WTC11 (cell line): ENCODE measurements at regions not wholly inside any gene's neighbourhood (a gene's known extent, or its start where the extent isn't known, plus 50 kb on each side); places are given as distances from the start of the nearest gene placed in this dataset.

Source experiments
- ATAC-seq: fragments of 200-7000 bp; cut with Tn5 transposase; 2 replicates; pipeline ENCODE4 v1.10.0; 2021; ENCODE audit warnings: mild to moderate bottlenecking, moderate library complexity
- CTCF ChIA-PET: fragments of 300-600 bp; sonication (Branson Sonifier 250); formaldehyde crosslinking; loops from one replicate; lab custom pipeline; 2021; ENCODE audit warnings: antibody characterized with exemption; lab: Charles Lee
- POLR2A ChIA-PET: fragments of 350-600 bp; sonication (Branson Sonifier 250); formaldehyde crosslinking; loops from one replicate; lab custom pipeline; 2021; ENCODE audit warnings: antibody characterized with exemption; lab: Charles Lee
- DNase-seq: peaks from one replicate; pipeline ENCODE4 v3.0.0; 2021; ENCODE audit warnings: low spot score
- H3K27ac Mint-ChIP-seq: 2 replicates; pipeline ENCODE4 v1.8.0; 2021; ENCODE audit warnings: mixed read lengths
- H3K27me3 Mint-ChIP-seq: 2 replicates; pipeline ENCODE4 v1.8.0; 2021; ENCODE audit warnings: low read depth, mild to moderate bottlenecking, moderate library complexity, mixed read lengths
- H3K36me3 Mint-ChIP-seq: 2 replicates; pipeline ENCODE4 v1.8.0; 2021; ENCODE audit warnings: mixed read lengths
- H3K4me1 Mint-ChIP-seq: 2 replicates; pipeline ENCODE4 v1.8.0; 2022; ENCODE audit warnings: mixed read lengths
- H3K4me3 Mint-ChIP-seq: 2 replicates; pipeline ENCODE4 v1.8.0; 2021; ENCODE audit warnings: mild to moderate bottlenecking, moderate library complexity, mixed read lengths
- H3K9me3 Mint-ChIP-seq: 2 replicates; pipeline ENCODE4 v1.8.0; 2021; ENCODE audit warnings: mixed read lengths
- ATF2 ChIP-seq: sonication (generic); formaldehyde crosslinking; IDR thresholded peaks from 2 replicates; pipeline ENCODE4 v1.8.1; 2022; ENCODE audit warnings: low read depth, missing genetic modification reagents, borderline replicate concordance
- ATF3 ChIP-seq: sonication (generic); formaldehyde crosslinking; conservative IDR thresholded peaks from 2 replicates; pipeline ENCODE4 v1.8.1; 2022; ENCODE audit warnings: mild to moderate bottlenecking, missing genetic modification reagents
- ELF4 ChIP-seq: sonication (generic); formaldehyde crosslinking; IDR thresholded peaks from 2 replicates; pipeline ENCODE4 v1.8.1; 2022; ENCODE audit warnings: low read depth, mild to moderate bottlenecking, moderate library complexity, missing genetic modification reagents
- ERG ChIP-seq: fragments of 250-450 bp; sonication (Bioruptor Pico); IDR thresholded peaks from 2 replicates; pipeline ENCODE4 v1.8.0; 2021; ENCODE audit warnings: mild to moderate bottlenecking
- ESRRA ChIP-seq: sonication (generic); formaldehyde crosslinking; IDR thresholded peaks from 2 replicates; pipeline ENCODE4 v1.8.1; 2022; ENCODE audit warnings: mild to moderate bottlenecking, missing genetic modification reagents, borderline replicate concordance
- GABPB1 ChIP-seq: sonication (generic); formaldehyde crosslinking; IDR thresholded peaks from 2 replicates; pipeline ENCODE4 v1.8.1; 2023; ENCODE audit warnings: mild to moderate bottlenecking, missing genetic modification reagents
- HMGA2 ChIP-seq: fragments of 250-450 bp; sonication (Bioruptor Pico); IDR thresholded peaks from 2 replicates; pipeline ENCODE4 v1.4.0; 2021; ENCODE audit warnings: mild to moderate bottlenecking, moderate library complexity
- MXD4 ChIP-seq: fragments of 250-450 bp; sonication (Bioruptor Pico); IDR thresholded peaks from 2 replicates; pipeline ENCODE4 v1.8.0; 2021; ENCODE audit warnings: mild to moderate bottlenecking, moderate library complexity, borderline replicate concordance
- NFATC4 ChIP-seq: fragments of 250-450 bp; sonication (Bioruptor Pico); IDR thresholded peaks from 2 replicates; pipeline ENCODE4 v1.9.0; 2021; ENCODE audit warnings: mild to moderate bottlenecking
- NFYB ChIP-seq: sonication (generic); formaldehyde crosslinking; conservative IDR thresholded peaks from 2 replicates; pipeline ENCODE4 v1.8.0; 2022; ENCODE audit warnings: low read depth, missing genetic modification reagents
- NR1H2 ChIP-seq: sonication (generic); formaldehyde crosslinking; IDR thresholded peaks from 2 replicates; pipeline ENCODE4 v1.9.0; 2021; ENCODE audit warnings: mild to moderate bottlenecking, moderate library complexity, missing genetic modification reagents
- NR3C1 ChIP-seq: sonication (generic); formaldehyde crosslinking; conservative IDR thresholded peaks from 2 replicates; pipeline ENCODE4 v1.8.1; 2023; ENCODE audit warnings: low read depth, mild to moderate bottlenecking, missing genetic modification reagents
- PRRX2 ChIP-seq: fragments of 250-450 bp; sonication (Bioruptor Pico); IDR thresholded peaks from 2 replicates; pipeline ENCODE4 v1.8.0; 2021; ENCODE audit warnings: mild to moderate bottlenecking
- SMAD4 ChIP-seq: sonication (generic); formaldehyde crosslinking; IDR thresholded peaks from 2 replicates; pipeline ENCODE4 v1.8.0; 2022; ENCODE audit warnings: mild to moderate bottlenecking, missing genetic modification reagents
- SOX15 ChIP-seq: fragments of 250-450 bp; sonication (Bioruptor Pico); IDR thresholded peaks from 2 replicates; pipeline ENCODE4 v1.9.0; 2021; ENCODE audit warnings: mild to moderate bottlenecking
- SP1 ChIP-seq: sonication (generic); formaldehyde crosslinking; conservative IDR thresholded peaks from 2 replicates; pipeline ENCODE4 v1.8.1; 2022; ENCODE audit warnings: missing genetic modification reagents
- TEAD1 ChIP-seq: sonication (generic); formaldehyde crosslinking; IDR thresholded peaks from 2 replicates; pipeline ENCODE4 v1.8.0; 2022; ENCODE audit warnings: mild to moderate bottlenecking, missing genetic modification reagents
- TP53 ChIP-seq: sonication (generic); formaldehyde crosslinking; IDR thresholded peaks from 2 replicates; pipeline ENCODE4 v1.8.1; 2023; ENCODE audit warnings: mild to moderate bottlenecking, missing genetic modification reagents
- USF1 ChIP-seq: sonication (generic); formaldehyde crosslinking; IDR thresholded peaks from 2 replicates; pipeline ENCODE4 v1.8.0; 2022; ENCODE audit warnings: mild to moderate bottlenecking, missing genetic modification reagents
- ZBTB21 ChIP-seq: sonication (generic); formaldehyde crosslinking; IDR thresholded peaks from 2 replicates; pipeline ENCODE4 v1.8.1; 2023; ENCODE audit warnings: mild to moderate bottlenecking, missing genetic modification reagents, borderline replicate concordance
- ZNF232 ChIP-seq: sonication (generic); formaldehyde crosslinking; IDR thresholded peaks from 2 replicates; pipeline ENCODE4 v1.8.0; 2022; ENCODE audit warnings: mild to moderate bottlenecking, missing genetic modification reagents
- ZNF317 ChIP-seq: sonication (generic); formaldehyde crosslinking; IDR thresholded peaks from 2 replicates; pipeline ENCODE4 v1.8.1; 2023; ENCODE audit warnings: low read depth, mild to moderate bottlenecking, moderate library complexity, missing genetic modification reagents, borderline replicate concordance
- ZNF423 ChIP-seq: fragments of 250-450 bp; sonication (Bioruptor Pico); IDR thresholded peaks from 2 replicates; pipeline ENCODE4 v2.1.2; 2022; ENCODE audit warnings: mild to moderate bottlenecking, moderate library complexity
- TF ChIP-seq, protein P1 (sequence below): sonication (generic); formaldehyde crosslinking; IDR thresholded peaks from 2 replicates; pipeline ENCODE4 v1.8.1; 2023; ENCODE audit warnings: mild to moderate bottlenecking, missing genetic modification reagents, moderate library complexity
- TF ChIP-seq, protein P2 (sequence below): sonication (generic); formaldehyde crosslinking; IDR thresholded peaks from 2 replicates; pipeline ENCODE4 v1.8.1; 2023; ENCODE audit warnings: mild to moderate bottlenecking, moderate library complexity, missing genetic modification reagents
- TF ChIP-seq, protein P3 (sequence below): sonication (generic); formaldehyde crosslinking; IDR thresholded peaks from 2 replicates; pipeline ENCODE4 v1.8.1; 2023; ENCODE audit warnings: mild to moderate bottlenecking, missing genetic modification reagents, borderline replicate concordance

DNA sequence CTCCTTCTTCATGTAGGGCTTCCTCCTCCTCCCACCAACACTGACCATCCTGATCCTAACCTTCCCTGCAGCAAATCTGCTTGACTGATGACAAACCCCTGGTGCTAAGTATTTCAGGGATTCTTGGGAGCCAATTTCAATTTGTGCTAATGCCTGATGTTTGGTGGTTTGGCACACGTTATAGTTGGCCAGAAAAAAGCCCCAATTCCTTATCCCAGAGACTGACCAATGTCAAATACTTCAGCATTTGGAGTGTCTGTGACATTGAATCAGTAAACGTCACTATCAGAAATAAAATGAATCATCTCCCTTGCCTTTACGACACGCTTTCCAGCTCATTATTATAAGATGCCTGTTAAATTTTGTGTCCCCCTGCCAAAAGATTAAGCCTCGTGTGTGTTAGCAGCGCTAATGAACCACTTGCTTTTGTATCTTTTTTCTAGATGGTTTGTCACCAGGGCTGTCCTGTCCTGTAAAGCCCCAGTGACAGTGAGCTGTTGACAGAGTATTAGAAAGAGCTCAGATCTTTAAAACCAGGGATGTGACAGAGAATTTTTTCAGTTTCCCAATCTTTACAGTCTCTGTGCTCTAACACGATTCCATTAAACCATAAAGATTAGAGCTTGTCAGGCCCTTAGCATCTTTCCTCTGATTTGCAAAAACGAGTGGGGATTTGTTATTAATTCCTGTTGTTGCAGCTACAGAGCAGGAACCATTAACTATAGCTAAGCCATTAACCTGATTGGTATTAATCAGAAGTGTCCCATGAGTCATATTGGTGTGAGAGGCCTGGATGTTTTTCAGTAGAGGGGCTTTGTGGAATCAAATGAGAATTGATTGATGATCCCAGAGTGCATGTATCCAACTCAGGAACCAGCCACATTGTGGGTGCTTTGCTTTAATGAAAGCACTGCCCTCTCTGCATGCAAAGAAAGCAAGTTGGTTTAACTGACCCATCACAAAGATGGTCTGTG is 665.1 kb upstream of the PLXNA2 start:
- no peak overlapping the region for H3K4me3 Mint-ChIP-seq
- POLR2A ChIA-PET: no interaction called here
- peaks cover 2% of the 10 kb centered on the region; the same call in 1 of the 2 replicates for H3K4me1 Mint-ChIP-seq
- no peaks in the 10 kb centered on the region for H3K36me3 Mint-ChIP-seq
- peaks cover 10% of the 10 kb centered on the region for H3K9me3 Mint-ChIP-seq
- ATAC-seq: no peak
- H3K27me3 Mint-ChIP-seq: no peaks in the 10 kb centered on the region; the same call in 1 of the 2 replicates
- CTCF ChIA-PET: no interaction called here
- H3K27ac Mint-ChIP-seq: no peak overlapping the region
- TF ChIP-seq PRRX2 (CRISPR knock-in tag) (no peak), ATF2 (CRISPR knock-in tag) (no peak), NR3C1 (no peak), ZNF423 (CRISPR knock-in tag) (no peak), ZNF317 (CRISPR knock-in tag) (no peak), ZBTB21 (CRISPR knock-in tag) (no peak), NFATC4 (CRISPR knock-in tag) (no peak), TP53 (no peak), NFYB (CRISPR knock-in tag) (no peak), ZNF232 (CRISPR knock-in tag) (no peak), SMAD4 (CRISPR knock-in tag) (no peak), USF1 (CRISPR knock-in tag) (no peak), NR1H2 (CRISPR knock-in tag) (no peak), ERG (CRISPR knock-in tag) (no peak), HMGA2 (CRISPR knock-in tag) (no peak)
- TF ChIP-seq, protein P1, sequence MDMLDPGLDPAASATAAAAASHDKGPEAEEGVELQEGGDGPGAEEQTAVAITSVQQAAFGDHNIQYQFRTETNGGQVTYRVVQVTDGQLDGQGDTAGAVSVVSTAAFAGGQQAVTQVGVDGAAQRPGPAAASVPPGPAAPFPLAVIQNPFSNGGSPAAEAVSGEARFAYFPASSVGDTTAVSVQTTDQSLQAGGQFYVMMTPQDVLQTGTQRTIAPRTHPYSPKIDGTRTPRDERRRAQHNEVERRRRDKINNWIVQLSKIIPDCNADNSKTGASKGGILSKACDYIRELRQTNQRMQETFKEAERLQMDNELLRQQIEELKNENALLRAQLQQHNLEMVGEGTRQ: no peak
- TF ChIP-seq, protein P2, sequence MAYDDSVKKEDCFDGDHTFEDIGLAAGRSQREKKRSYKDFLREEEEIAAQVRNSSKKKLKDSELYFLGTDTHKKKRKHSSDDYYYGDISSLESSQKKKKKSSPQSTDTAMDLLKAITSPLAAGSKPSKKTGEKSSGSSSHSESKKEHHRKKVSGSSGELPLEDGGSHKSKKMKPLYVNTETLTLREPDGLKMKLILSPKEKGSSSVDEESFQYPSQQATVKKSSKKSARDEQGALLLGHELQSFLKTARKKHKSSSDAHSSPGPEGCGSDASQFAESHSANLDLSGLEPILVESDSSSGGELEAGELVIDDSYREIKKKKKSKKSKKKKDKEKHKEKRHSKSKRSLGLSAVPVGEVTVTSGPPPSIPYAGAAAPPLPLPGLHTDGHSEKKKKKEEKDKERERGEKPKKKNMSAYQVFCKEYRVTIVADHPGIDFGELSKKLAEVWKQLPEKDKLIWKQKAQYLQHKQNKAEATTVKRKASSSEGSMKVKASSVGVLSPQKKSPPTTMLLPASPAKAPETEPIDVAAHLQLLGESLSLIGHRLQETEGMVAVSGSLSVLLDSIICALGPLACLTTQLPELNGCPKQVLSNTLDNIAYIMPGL (CRISPR knock-in tag): no peak
- DNase-seq: no peak

- TF ChIP-seq ESRRA (no peak), MXD4 (CRISPR knock-in tag) (no peak), SP1 (CRISPR knock-in tag) (no peak), ATF3 (CRISPR knock-in tag) (no peak), ELF4 (CRISPR knock-in tag) (no peak), TEAD1 (CRISPR knock-in tag) (no peak), PRRX2 (CRISPR knock-in tag) (no peak), SOX15 (CRISPR knock-in tag) (no peak), GABPB1 (no peak)
- TF ChIP-seq, protein P3, sequence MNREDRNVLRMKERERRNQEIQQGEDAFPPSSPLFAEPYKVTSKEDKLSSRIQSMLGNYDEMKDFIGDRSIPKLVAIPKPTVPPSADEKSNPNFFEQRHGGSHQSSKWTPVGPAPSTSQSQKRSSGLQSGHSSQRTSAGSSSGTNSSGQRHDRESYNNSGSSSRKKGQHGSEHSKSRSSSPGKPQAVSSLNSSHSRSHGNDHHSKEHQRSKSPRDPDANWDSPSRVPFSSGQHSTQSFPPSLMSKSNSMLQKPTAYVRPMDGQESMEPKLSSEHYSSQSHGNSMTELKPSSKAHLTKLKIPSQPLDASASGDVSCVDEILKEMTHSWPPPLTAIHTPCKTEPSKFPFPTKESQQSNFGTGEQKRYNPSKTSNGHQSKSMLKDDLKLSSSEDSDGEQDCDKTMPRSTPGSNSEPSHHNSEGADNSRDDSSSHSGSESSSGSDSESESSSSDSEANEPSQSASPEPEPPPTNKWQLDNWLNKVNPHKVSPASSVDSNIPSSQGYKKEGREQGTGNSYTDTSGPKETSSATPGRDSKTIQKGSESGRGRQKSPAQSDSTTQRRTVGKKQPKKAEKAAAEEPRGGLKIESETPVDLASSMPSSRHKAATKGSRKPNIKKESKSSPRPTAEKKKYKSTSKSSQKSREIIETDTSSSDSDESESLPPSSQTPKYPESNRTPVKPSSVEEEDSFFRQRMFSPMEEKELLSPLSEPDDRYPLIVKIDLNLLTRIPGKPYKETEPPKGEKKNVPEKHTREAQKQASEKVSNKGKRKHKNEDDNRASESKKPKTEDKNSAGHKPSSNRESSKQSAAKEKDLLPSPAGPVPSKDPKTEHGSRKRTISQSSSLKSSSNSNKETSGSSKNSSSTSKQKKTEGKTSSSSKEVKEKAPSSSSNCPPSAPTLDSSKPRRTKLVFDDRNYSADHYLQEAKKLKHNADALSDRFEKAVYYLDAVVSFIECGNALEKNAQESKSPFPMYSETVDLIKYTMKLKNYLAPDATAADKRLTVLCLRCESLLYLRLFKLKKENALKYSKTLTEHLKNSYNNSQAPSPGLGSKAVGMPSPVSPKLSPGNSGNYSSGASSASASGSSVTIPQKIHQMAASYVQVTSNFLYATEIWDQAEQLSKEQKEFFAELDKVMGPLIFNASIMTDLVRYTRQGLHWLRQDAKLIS: no peak
- POLR2A ChIA-PET: no interaction called here
- no peak overlapping the region for H3K27ac Mint-ChIP-seq
- H3K4me3 Mint-ChIP-seq: no peak overlapping the region
- CTCF ChIA-PET: no interaction called here
- peaks cover 10% of the 10 kb centered on the region for H3K9me3 Mint-ChIP-seq
- peaks cover 2% of the 10 kb centered on the region; the same call in 1 of the 2 replicates for H3K4me1 Mint-ChIP-seq
- no peaks in the 10 kb centered on the region; the same call in 1 of the 2 replicates for H3K27me3 Mint-ChIP-seq
- DNase-seq (no peak), ATAC-seq (no peak)
- no peaks in the 10 kb centered on the region for H3K36me3 Mint-ChIP-seq
Observed at GRCh38 chr1:208910161-208910560, 666.0 kb upstream of the PLXNA2 start.
